Mucosa of gallbladder (tissue), 1 donor: ENCODE measurements at regions not wholly inside any gene's neighbourhood (a gene's known extent, or its start where the extent isn't known, plus 50 kb on each side); places are given as distances from the start of the nearest gene placed in this dataset.
A peak's percentile ranks its signal among the peaks of the same experiment; 100 is the strongest.

ENCODE experiments used
- DNase-seq: peaks from one replicate; pipeline ENCODE4 v3.0.0-alpha.2; 2020; ENCODE audit warnings: low spot score
- donor health status: DM: no; HTN: no; CAD: no.

- DNase-seq, result no peak
Measured at GRCh38 chr10:78900715-78901430, 167.9 kb upstream of the ZMIZ1 start.

GRCh38 chr10:78901694-78902093, 167.1 kb upstream of the ZMIZ1 start:
- no peak for DNase-seq

- no peak for DNase-seq
Measured at GRCh38 chr10:78902815-78903214, 166.0 kb upstream of the ZMIZ1 start.

GRCh38 chr10:78903341-78903940, 165.3 kb upstream of the ZMIZ1 start:
- DNase-seq, result no peak

- DNase-seq, result no peak
Measured at GRCh38 chr10:78904196-78904595, 164.6 kb upstream of the ZMIZ1 start.

- DNase-seq, result no peak
Measured at GRCh38 chr10:78905015-78905956, 163.5 kb upstream of the ZMIZ1 start.

GRCh38 chr10:78905957-78906308, 162.8 kb upstream of the ZMIZ1 start:
- DNase-seq, result no peak

- DNase-seq, result no peak
Measured at GRCh38 chr10:78906734-78907390, 161.9 kb upstream of the ZMIZ1 start.

GRCh38 chr10:78907551-78908211, 161.1 kb upstream of the ZMIZ1 start:
- DNase-seq, result no peak

- no peak for DNase-seq
Measured at GRCh38 chr10:78909221-78909620, 159.5 kb upstream of the ZMIZ1 start.

- DNase-seq, result no peak
Measured at GRCh38 chr10:78910021-78910420, 158.7 kb upstream of the ZMIZ1 start.

- no peak for DNase-seq
Measured at GRCh38 chr10:78910476-78910875, 158.3 kb upstream of the ZMIZ1 start.

- no peak for DNase-seq
Measured at GRCh38 chr10:78910886-78911285, 157.9 kb upstream of the ZMIZ1 start.

- no peak for DNase-seq
Measured at GRCh38 chr10:78911533-78912340, 157.0 kb upstream of the ZMIZ1 start.

- no peak for DNase-seq
Measured at GRCh38 chr10:78912361-78913218, 156.2 kb upstream of the ZMIZ1 start.

GRCh38 chr10:78913219-78914059, 155.3 kb upstream of the ZMIZ1 start:
- peak; percentile 77 for DNase-seq

- DNase-seq, result no peak
Measured at GRCh38 chr10:78914060-78914378, 154.7 kb upstream of the ZMIZ1 start.

GRCh38 chr10:78914502-78915189, 154.1 kb upstream of the ZMIZ1 start:
- peak; percentile 67 for DNase-seq

- no peak for DNase-seq
Measured at GRCh38 chr10:78915190-78915518, 153.6 kb upstream of the ZMIZ1 start.
